HG02840 (cell line): ENCODE measurements at regions not wholly inside any gene's neighbourhood (a gene's known extent, or its start where the extent isn't known, plus 50 kb on each side); places are given as distances from the start of the nearest gene placed in this dataset.

ENCODE experiments used
- ATAC-seq: cut with Tn5 transposase; IDR thresholded peaks from one replicate; pipeline ENCODE4 v1.9.1; 2021; ENCODE audit warnings: mild to moderate bottlenecking, moderate library complexity, moderate number of reproducible peaks; ENCODE audit not compliant: unreplicated experiment, low FRiP score

DNA sequence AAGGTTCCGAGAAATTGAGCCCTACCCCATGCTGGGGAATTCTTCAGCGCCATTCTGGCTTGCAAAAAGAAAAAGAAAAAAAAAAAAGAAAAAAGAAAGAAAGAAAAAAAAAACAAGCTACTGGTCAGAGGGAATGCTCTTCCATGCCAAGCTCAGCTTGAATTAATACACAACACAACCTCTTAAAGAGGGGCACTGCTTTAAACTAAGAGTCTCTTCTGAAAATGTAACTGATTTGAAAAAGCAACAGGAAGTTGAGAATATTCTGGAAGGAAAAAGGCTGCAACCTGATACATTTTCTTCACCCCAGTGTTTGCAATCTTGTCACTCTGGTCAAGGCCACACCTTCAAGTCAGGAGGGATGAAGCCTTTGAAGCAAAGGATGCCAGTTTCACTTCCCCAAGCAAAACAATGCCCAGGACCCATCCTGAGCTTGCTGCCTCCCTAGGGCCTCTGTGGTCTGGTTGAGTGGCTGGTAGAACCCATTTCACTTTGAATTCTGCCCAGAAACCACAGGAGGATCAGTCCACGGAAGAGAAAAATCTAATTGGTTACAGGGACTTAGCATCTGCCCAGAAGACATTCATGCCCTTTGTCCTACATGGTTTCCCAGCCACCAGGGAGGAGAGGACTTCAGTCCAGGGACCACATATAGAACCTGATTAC is 389.7 kb downstream of the SOX9 start:
- ATAC-seq = no peak

DNA sequence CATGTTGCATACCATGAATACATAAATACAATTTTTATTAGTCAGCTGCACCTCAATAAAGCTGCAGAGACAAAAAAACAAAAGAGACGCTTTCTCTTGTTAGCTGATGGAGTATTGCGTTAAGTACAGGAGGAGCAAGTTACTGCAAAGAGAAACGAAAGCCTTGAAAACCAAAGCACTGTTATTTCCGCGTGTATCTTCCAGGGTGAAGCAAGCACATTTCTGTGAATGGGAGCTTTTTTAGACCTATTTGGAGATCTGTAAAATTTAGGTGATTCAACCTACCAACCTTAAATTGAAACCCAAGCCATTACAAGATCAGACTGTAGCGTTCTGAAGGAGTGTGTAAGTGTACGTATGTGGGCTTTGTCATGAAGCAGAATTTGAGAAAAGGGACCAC is 390.4 kb downstream of the SOX9 start:
- ATAC-seq = no peak

DNA sequence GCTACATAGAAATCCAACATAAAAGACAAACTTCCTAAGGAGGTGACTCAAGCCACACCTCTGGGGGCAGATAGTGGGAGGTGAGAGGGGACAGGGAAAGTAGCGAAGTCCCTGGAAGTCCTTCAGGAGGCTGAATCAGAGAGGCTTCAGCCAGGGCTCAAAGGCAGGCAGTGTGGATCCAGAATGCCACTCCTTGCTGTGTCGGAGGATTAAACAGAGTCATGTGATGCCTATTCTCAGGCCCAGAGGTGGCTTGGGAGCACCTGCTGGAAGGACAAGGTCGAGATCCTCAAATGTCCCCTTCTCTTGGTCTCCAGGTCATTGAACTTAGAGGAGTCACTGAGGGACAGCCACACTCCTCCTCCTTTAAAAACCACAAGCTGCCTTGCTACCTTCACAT is 391.1 kb downstream of the SOX9 start:
- ATAC-seq = no peak

DNA sequence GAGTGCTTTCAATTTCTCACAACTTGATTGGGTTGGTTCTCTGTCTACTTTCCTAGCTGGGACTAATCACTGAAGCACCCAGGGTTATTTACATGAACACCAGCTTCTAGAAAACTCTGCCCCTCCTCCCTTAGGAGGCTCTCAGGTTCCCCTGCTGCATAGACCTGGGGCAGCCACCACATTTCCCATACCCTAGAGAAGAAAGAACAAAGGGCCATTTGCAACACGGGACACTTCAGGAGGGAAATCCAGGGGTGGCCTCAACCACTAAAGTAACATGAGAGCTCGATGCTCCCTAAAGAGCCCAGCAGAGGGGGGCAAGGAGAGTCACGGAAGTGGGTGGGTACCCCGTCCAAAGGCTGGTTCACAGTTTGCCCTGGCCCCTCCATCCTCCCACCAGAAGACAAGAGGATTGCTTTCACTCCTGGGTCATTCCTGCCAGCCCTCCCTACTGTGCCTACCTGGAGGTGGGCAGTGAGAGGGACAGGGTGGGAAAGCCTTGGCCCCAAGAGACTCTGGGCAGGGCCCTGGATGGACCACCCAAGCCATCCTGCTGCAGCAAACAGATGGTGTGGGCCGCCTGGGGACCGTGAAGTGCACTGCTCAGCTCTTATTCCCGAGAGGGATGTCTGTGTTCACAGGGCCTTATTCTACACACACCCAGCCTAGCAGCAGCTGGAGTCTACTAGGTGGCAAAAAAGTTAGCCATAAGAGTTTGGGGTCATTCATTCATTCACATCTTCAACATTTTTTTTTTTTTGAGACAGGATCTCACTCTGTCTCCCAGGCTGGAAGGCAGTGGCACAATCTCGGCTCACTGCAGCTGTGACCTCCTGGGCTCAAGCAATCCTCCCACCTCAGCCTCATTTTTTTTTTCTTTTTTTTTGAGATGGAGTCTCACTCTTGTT is 392.1 kb downstream of the SOX9 start:
- ATAC-seq = no peak

DNA sequence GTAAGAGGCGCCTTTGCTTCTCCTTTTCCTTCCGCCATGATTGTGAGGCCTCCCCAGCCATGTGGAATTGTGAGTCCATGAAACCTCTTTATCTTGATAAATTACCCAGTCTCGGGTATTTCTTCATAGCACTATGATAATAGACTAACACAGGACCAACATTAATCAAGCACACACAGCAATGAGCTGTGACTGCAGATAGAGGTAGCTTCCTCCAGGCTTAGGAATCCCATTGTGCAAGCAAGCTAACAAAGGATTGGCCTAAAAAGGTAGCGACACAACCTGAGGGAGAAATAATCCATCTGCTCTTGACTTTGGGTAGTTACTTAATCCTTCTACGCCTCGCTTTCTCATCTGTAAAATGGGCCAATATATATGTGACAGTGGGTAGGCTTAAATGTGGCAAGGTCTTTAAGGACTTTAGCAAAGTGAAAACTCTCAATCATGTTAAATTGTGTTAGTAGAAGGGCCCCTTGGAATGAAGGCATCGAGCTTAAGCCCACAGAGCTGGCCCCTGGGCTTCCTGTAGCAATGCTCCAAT is 393.6 kb downstream of the SOX9 start:
- no peak for ATAC-seq

DNA sequence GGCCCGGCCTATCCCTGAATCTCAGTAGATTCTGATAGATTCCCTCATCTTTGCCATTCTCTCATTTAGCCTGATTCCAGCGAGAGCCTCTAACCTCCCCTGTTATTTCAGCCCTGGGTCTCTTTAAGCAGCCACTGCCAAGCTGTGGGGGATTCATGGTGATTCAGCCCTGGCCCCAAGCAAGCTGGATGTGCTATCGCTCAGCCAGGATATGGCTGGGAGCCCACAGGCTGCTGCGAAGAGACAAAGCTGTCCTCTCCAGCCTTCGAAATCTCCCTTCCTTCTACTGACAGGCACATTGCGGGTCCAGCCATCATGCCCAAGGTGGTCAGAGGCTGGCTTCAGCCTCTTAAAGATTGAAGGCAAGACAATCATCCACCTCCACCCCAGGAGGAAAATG is 394.1 kb downstream of the SOX9 start:
- ATAC-seq = no peak

DNA sequence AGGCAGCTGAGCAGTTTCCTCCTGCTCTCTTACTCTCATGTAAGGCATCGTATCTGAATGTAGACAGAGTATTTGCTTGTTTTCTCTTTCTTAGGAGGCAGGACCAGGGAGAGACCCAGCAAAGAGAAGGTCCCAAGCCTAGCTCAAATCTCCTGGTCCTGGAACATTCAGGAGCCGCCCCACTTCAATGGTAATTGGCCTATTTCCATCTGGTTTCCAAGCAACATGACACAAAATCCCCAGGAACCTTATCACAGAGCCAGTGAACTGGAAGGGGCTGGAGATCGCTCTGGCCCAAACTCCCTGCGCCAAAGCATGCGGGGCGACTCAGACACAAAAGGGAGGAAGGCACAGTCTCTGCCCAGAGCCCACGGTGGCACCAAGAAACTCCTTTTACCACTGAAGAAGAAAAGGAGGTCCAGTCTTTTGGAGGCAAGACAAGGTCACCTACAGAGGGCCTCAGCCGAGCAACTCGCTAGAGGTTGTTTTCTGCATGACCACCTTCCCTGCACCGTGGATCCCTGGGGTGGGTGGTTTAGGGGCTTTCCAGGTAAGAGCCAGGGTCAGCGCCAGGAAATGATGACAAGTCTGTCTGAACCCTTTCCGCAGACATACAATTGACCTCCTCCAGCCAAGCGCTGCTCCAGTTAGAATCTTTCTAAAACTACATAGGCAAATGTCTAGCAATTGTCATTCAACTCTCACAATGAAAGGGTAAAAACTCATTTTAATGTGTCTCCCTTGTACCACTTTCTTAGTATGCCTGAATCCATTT is 394.7 kb downstream of the SOX9 start:
- no peak for ATAC-seq

DNA sequence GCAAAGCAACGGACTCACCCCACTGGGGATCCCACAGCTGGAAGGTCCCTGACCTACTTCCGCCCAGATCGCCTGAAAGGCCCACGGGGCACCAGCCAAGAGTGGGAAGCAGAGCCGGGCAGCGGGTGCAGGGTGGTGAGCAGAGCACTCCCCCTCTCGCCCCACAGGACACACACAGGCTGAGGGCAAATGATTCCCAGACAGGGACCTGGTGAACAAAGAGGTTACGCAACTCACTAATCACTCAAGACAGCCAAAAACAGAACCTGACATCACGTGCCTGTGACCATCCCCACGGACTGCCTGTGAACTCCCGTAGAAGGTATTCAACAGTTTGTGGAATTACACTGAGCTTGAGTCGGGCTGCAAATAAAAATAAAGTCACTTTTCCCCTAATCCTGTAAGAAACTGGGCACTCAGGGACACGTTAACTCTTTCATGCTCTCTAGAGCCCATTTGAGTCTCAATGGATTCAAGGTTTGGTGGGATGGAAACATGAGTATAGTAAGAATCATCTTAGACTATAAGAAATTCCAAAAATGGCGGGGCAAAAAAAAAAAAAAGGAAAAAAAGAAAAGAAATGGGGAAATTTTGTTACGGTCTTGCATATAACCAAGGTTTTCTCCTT is 396.1 kb downstream of the SOX9 start:
- no peak for ATAC-seq

DNA sequence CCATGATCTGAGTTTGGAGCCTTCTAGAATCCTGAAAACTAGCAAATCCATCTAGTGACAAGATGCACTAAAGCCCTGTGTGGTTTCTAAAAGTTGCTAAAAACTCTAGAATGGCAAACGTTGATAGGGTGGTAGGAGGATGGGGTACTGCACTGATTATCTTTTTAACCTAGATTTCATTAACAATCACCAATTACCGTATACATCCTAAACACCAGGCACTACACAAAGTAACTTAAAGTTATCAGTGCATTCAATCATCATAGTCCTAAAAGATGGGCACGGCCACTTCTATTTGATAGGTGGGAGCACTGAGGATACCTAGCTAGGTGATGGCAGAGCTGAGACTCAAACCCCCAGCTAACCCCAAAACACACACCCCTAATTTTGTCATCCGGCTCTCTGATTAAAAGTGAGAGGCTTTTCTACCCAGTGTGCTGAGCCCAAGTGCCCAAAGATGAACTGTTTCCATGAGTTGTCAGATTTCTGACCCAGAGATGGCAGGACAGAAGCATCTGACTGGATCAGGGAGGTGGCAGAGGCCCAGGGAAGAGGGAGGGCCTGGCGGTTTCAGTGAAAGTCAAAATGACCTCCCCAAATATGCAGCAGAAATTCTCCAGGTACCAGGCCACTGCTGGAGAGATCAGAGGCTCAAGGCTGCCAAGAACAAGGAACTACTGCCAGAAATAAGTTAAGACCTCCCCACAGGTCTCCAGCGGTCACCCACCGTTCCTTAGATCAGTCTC is 396.8 kb downstream of the SOX9 start:
- no peak for ATAC-seq

DNA sequence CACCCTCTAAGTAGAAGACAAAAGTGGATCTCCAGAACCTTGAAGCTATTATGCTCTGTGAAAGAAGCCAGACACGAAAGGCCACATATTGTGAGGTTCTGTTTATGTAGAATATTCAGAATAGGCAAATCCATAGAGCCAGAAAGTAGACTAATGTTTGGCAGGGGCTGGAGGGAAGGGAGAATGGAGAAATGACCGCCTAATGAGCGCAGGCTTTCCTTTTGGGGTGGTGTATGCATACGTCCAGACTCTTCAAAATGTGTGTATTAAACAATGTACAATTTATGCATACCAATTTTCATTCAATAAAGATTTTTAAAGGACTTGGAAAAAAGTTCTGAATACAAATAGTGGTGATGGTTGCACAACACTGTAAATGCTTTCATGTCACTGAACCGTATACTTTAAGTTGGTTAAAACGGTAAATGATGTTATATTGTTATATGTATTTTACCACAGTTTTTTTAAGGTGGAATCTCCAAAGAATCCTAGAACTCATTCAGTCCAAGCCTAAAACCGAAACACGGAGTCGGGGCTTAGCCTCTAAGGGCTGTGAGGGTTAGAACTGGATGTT is 397.4 kb downstream of the SOX9 start:
- no peak for ATAC-seq

DNA sequence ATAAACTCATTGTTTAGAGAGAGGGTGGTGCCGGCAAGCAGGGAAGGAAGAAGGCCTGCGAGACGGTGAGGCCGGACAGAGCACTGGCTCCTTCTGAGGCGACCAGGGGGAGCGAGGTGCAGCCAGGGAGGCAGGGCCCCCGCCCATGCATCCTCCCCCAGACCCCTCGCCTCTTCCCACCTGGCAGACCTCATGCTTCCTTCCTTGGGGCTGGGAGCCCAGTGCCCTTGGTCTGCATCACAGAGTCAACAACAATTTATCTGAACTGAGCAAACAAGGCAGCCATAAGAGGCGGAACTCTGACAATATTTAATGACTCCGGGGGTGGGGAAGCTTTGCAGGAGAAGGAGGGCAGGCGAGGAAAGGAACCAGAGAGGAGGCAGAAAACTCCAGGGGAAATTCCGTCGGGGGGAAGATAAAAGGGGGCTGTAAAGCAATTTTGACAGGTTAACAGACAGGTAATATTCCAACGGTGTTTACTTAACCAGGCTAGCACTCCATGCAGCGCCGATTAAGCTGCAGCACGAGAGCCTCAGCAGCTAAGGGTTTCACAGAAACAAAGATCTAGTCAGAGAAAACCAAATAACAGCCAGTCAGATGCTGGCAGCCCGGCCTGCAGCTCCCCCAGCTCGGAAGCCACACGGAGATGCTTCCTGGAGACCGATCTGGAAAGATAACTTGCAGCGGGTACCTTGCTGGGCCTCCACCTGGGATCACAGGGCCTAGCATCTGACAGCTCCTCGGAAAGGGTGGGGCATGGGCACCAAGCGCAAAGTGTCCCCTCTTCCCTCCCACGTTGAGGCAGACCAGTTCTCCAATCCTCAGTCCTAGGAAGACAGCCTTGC is 398.2 kb downstream of the SOX9 start:
- ATAC-seq = no peak

DNA sequence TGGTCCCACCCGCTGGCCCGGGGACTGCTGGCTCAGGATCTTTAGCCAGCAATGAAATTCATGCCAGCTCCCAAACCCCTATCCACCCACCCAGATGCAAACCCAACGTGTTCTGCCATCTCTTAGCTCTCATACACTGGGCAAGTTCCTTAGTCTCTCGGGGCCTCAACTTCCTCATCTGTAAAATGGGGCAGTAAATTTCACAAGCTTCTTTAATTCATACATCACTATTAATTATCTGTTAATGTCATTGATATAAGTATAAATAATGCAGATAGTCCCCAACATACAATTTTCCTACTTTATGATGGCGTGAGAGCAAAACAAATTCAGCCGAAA is 398.7 kb downstream of the SOX9 start:
- no peak for ATAC-seq

DNA sequence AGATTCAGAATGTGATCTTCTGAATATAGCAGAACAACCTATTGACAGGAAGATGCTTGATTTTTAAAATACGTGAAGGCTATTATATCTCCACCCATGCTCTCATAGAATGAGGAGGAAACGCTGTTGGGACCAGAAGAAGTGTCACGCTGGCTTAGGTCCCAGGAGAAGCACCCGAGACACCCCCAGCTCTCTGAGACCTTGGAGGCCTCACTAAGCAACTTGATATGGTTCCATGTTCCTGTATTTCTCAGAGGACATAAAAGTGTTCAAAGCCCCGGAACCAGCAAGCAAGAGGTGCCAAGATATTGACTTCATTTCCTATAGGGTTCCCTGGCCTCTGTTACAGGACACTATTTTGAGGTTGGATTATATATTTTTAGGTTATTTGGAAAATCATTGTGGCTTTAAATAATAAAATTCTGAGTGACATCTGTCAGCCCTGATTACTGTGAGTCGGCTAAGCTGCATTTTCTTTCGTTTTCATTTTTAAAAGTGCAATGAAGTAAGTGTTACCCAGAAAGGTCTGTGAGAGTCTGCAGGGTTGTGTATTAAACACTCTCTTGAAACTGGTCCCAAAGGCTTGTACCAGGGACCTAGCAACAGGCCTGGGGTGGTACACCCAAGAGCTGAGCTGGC is 400.0 kb downstream of the SOX9 start:
- ATAC-seq = no peak

DNA sequence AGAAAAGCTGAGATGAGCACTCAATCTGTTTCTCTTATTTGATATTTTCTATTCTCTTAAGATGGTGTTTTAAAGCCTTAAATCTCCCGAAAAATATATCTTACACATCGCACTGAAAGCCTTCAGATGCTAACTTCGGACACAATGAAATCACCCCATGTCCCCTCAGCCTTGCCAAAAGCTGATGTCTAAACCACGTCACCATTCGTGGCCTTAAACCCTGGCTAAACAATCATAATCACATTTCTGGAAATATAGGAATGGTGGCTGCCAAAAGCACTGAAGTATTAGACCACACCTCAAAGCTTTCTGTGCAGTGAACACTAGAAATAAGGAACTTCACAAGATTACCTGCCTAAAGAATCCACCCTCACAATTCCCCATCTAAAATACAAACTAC is 402.7 kb downstream of the SOX9 start:
- ATAC-seq = no peak

DNA sequence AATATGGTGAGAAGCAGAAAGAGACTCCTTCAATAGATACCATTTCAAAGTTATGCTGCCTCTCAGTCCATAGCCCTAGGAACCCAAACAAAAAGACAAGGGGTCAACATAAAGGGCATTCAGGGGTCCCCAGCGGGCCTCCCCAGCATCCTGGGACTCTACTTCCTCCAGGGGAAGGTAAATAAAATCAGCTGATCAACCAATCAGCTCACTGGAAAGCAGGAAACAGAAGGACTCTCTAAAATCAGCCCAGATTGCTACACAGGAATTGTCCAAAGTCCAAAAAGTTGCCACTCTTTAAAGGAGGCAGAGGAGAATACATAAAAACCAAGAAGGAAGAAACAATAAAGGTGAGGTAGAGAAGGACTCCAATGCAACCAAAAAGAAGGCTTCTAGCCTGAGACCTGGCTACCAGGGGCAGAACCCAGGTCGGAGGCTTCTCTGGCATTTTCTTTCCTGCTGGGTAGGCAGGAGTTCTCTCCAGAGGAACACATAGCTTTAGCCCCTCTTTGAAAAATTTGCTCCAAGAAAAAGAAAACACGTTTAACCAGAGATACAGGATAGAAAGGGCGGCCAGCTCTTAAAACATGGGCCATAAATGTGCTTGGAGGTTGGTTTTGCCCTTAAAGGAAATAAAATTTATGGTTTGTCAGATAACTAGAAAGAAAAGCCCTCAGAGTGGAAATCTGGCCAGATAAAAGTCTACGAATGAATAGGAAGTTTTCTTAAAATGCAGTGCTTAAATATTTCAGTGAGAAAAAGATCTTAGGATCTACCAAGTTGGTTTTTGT is 404.6 kb downstream of the SOX9 start:
- ATAC-seq = no peak

DNA sequence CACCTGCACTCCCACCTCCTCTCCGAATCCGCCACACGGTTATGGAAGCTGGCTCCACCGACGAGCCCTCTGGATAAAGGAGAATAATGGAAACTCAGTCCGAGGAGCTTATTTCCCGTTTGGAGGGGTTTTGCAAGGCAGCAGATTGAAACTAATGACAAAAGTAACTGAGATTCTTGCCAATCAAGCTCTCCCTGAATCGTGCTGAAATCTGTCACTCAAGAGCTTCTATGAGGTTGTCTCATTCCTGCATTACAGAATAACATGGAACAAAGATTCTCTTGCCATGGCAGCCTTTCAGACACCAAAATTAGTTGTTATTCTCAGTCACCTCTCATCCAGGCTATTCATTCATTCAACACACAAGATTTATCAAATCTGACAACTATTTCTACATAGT is 405.9 kb downstream of the SOX9 start:
- ATAC-seq = no peak

DNA sequence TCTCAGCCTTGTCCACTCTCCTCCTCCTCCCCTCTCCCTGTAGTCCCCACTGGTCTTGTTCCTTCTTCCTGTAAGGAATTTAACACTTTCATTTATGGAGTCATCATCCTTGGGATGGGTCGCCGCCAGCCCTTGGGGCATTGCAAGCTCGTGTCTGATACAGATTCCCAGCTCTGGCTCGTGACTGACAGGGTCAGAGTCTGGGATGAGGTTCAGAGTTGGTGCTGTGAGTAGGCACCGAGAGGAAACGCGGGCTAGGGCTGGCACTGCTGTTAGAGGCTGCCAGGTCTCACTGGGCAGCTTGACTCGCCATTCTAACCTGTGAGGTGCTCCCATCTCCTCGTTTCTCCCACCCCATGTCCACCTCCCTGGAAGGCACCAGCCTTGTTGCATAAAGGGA is 407.0 kb downstream of the SOX9 start:
- ATAC-seq = no peak

DNA sequence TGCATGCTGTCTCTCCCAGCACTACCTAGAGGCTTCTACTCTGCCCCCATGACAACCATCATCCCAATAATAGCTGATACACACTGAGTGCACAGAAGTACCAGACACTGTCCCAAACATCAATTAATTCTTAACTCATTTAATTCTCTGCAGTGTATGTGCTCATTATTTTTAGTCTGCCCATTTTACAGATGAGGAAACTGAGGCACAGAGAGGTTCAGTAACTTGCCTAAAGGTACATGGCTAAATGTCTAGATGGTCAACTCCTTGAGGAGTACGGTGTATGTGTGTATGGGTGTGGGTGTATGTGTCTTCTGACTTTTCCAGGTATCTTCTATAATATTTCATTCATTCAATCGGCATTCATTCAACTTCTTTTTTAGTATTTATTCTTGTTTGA is 407.9 kb downstream of the SOX9 start:
- no peak for ATAC-seq
